Panc1 (cell line): ENCODE measurements at regions not wholly inside any gene's neighbourhood (a gene's known extent, or its start where the extent isn't known, plus 50 kb on each side); places are given as distances from the start of the nearest gene placed in this dataset.

Experiments used
- ATAC-seq: fragments of 200-7000 bp; cut with Tn5 transposase; 2 replicates; pipeline ENCODE4 v1.9.1; 2020; ENCODE audit warnings: mild to moderate bottlenecking, moderate library complexity
- BruUV-seq: library from RNA; stranded (reverse); fragments of 400-500 nt; replicated peaks from 2 replicates; lab custom pipeline; 2021; lab: Mats Ljungman, UMichigan
- CTCF ChIA-PET: fragments of 300-600 bp; sonication (Branson Sonifier 250); formaldehyde crosslinking; loops from one replicate; lab custom pipeline; 2022; ENCODE audit warnings: antibody characterized with exemption; lab: Charles Lee
- POLR2A ChIA-PET: fragments of 300-600 bp; sonication (Branson Sonifier 250); formaldehyde crosslinking; loops from one replicate; lab custom pipeline; 2022; ENCODE audit warnings: antibody characterized with exemption; lab: Charles Lee
- DNase-seq: peaks from one replicate; pipeline ENCODE4 v3.0.0-alpha.2; 2010; ENCODE audit warnings: low read depth, low spot score
- H3K27ac ChIP-seq: 2 replicates; pipeline ENCODE4 v1.5.1; 2011; ENCODE audit warnings: mild to moderate bottlenecking, low read length, inconsistent platforms
- H3K27me3 ChIP-seq: fragments of 200-500 bp; sonication (Bioruptor generic); 2 replicates; pipeline ENCODE4 v1.6.0; 2014; ENCODE audit warnings: low read length, inconsistent platforms; ENCODE audit not compliant: control insufficient read depth, insufficient read depth
- H3K36me3 ChIP-seq: fragments of 200-500 bp; sonication (Bioruptor generic); 2 replicates; pipeline ENCODE4 v1.5.1; 2014; ENCODE audit warnings: inconsistent platforms, mild to moderate bottlenecking, low read length, moderate library complexity; ENCODE audit not compliant: control insufficient read depth, insufficient read depth
- H3K4me1 ChIP-seq: 2 replicates; pipeline ENCODE4 v1.5.1; 2011; ENCODE audit warnings: inconsistent platforms, mild to moderate bottlenecking, low read length, moderate library complexity; ENCODE audit not compliant: control insufficient read depth, insufficient read depth
- H3K4me3 ChIP-seq, 2 experiments: 2 replicates each; pipeline ENCODE4 v1.5.1; 2011 to 2012; ENCODE audit warnings: low read depth in 2 of 2, low read length in 2 of 2, mild to moderate bottlenecking in 2 of 2, inconsistent platforms in 1 of 2, moderate library complexity in 1 of 2
- H3K9me3 ChIP-seq: fragments of 200-500 bp; sonication (Bioruptor generic); 2 replicates; pipeline ENCODE4 v1.5.1; 2014; ENCODE audit warnings: low read depth, mild to moderate bottlenecking, inconsistent platforms, low read length, moderate library complexity; ENCODE audit not compliant: control insufficient read depth, insufficient read depth
- POLR2AphosphoS5 ChIP-seq: IDR thresholded peaks from 2 replicates; pipeline ENCODE4 v1.6.1; 2012; ENCODE audit warnings: mild to moderate bottlenecking, low read depth, low read length, moderate library complexity
- SIN3A ChIP-seq: IDR thresholded peaks from 2 replicates; pipeline ENCODE4 v1.6.1; 2012; ENCODE audit warnings: low read depth, mild to moderate bottlenecking, low read length, moderate library complexity, borderline replicate concordance; ENCODE audit not compliant: insufficient read depth
- TCF7L2 ChIP-seq: IDR thresholded peaks from 2 replicates; pipeline ENCODE4 v1.6.1; 2011; ENCODE audit warnings: mild to moderate bottlenecking, low read depth, low read length, inconsistent platforms
- in situ Hi-C: cut with HindIII; loops from 2 replicates; pipeline ENCODE4 v1.10.0; 2016; ENCODE audit warnings: low sequenced_read_pairs, low pct_unique_long_range_greater_than_20kb
- intact Hi-C: fragments of 100-400 bp; cut with micrococcal nuclease; formaldehyde crosslinking; loops from one replicate; pipeline ENCODE4 v1.10.0; 2022; ENCODE audit not compliant: unreplicated experiment
- TF ChIP-seq, protein P1 (sequence below), 2 experiments: IDR thresholded peaks; 2 replicates each; pipeline ENCODE4 v1.6.1; 2011 to 2012; ENCODE audit warnings: low read depth in 2 of 2, control low read depth in 1 of 2, low read length in 1 of 2, mild to moderate bottlenecking in 1 of 2, moderate library complexity in 1 of 2; ENCODE audit not compliant: insufficient read depth in 1 of 2
- TF ChIP-seq, protein P2 (sequence below): fragments of 450-650 bp; IDR thresholded peaks from 2 replicates; pipeline ENCODE4 v1.5.1; 2017; ENCODE audit warnings: mild to moderate bottlenecking

DNA sequence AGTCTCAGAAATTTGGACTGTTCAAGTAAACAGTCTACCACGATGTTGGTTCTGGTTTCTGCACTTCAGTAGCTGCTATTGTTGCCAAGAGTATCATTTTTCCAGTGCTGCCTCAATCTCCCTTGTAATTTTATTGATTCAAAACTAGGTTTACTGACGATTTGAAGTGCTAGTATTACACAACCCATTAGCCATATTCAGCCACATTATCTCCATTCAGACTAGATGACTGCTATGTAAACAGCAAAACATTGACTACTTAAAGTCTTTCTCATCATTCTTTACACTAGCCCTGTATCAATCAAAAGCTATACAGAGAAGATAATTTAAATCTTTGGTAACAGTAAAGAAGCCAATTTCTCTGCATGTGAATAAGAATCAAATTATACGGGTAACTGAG, 102.0 kb upstream of the TSLP start:
- TF ChIP-seq TCF7L2 (no peak), POLR2AphosphoS5 (no peak)
- TF ChIP-seq, protein P1, sequence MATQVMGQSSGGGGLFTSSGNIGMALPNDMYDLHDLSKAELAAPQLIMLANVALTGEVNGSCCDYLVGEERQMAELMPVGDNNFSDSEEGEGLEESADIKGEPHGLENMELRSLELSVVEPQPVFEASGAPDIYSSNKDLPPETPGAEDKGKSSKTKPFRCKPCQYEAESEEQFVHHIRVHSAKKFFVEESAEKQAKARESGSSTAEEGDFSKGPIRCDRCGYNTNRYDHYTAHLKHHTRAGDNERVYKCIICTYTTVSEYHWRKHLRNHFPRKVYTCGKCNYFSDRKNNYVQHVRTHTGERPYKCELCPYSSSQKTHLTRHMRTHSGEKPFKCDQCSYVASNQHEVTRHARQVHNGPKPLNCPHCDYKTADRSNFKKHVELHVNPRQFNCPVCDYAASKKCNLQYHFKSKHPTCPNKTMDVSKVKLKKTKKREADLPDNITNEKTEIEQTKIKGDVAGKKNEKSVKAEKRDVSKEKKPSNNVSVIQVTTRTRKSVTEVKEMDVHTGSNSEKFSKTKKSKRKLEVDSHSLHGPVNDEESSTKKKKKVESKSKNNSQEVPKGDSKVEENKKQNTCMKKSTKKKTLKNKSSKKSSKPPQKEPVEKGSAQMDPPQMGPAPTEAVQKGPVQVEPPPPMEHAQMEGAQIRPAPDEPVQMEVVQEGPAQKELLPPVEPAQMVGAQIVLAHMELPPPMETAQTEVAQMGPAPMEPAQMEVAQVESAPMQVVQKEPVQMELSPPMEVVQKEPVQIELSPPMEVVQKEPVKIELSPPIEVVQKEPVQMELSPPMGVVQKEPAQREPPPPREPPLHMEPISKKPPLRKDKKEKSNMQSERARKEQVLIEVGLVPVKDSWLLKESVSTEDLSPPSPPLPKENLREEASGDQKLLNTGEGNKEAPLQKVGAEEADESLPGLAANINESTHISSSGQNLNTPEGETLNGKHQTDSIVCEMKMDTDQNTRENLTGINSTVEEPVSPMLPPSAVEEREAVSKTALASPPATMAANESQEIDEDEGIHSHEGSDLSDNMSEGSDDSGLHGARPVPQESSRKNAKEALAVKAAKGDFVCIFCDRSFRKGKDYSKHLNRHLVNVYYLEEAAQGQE (IDR thresholded peaks at IDR 0.05; ENCODE audit: insufficient read depth in 1 of 2, low read depth in 2 of 2, low read length in 1 of 2) = no peak
- no peak overlapping the region for H3K4me3 ChIP-seq
- ATAC-seq (no peak), DNase-seq (no peak)
- ChIA-PET CTCF (no interaction called here), POLR2A (no interaction called here)
- intact Hi-C loops = no loop called here
- in situ Hi-C loops = no loop called here
- H3K27me3 ChIP-seq = no peaks in the 10 kb centered on the region
- H3K36me3 ChIP-seq = no peaks in the 10 kb centered on the region
- no peaks in the 10 kb centered on the region for H3K4me1 ChIP-seq
- no peak overlapping the region for H3K27ac ChIP-seq
- no TSS peak for BruUV-seq
- no peaks in the 10 kb centered on the region for H3K9me3 ChIP-seq

DNA sequence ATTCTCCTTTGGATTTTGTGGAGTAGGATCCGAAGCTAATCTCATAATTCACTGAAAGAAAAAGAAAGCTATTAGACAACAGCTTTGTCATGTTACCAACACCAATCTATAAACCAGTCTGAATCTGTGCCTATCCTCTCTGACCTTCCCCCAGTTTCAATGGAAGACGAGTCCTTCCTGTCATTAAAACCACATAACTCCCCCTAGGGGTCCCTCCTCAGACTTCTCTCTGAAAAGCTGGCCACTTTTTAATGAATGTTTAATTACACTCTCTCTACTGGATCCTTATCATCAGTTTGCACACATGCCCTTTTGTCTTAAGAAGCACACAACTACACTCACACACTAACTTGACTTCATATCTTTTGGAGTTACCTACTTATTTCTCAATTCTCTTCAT, 98.0 kb upstream of the TSLP start:
- BruUV-seq = no TSS peak
- CTCF ChIA-PET = no interaction called here
- POLR2A ChIA-PET = no interaction called here
- Histone ChIP-seq H3K27me3 (no peaks in the 10 kb centered on the region), H3K4me1 (no peaks in the 10 kb centered on the region), H3K9me3 (no peaks in the 10 kb centered on the region), H3K36me3 (no peaks in the 10 kb centered on the region), H3K27ac (no peak overlapping the region), H3K4me3 (no peak overlapping the region)
- DNase-seq = no peak
- no peak for TF ChIP-seq TCF7L2
- no peak for TF ChIP-seq SIN3A
- TF ChIP-seq, protein P1 (IDR thresholded peaks at IDR 0.05; ENCODE audit: insufficient read depth in 1 of 2, low read depth in 2 of 2, low read length in 1 of 2) = no peak
- TF ChIP-seq, protein P2, sequence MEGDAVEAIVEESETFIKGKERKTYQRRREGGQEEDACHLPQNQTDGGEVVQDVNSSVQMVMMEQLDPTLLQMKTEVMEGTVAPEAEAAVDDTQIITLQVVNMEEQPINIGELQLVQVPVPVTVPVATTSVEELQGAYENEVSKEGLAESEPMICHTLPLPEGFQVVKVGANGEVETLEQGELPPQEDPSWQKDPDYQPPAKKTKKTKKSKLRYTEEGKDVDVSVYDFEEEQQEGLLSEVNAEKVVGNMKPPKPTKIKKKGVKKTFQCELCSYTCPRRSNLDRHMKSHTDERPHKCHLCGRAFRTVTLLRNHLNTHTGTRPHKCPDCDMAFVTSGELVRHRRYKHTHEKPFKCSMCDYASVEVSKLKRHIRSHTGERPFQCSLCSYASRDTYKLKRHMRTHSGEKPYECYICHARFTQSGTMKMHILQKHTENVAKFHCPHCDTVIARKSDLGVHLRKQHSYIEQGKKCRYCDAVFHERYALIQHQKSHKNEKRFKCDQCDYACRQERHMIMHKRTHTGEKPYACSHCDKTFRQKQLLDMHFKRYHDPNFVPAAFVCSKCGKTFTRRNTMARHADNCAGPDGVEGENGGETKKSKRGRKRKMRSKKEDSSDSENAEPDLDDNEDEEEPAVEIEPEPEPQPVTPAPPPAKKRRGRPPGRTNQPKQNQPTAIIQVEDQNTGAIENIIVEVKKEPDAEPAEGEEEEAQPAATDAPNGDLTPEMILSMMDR = no peak
- TF ChIP-seq POLR2AphosphoS5 = no peak
- intact Hi-C loops (no loop called here), in situ Hi-C loops (no loop called here)
- ATAC-seq = no peak
